ENCODE measurements at regions not wholly inside any gene's neighbourhood (a gene's known extent, or its start where the extent isn't known, plus 50 kb on each side); places are given as distances from the start of the nearest gene placed in this dataset.
"Not testable (repeated sequence)": the region's sequence is repeated elsewhere in the genome, so short reads cannot be mapped to it uniquely, and the experiment has no call there.

GRCh38 chr5:84961193-84961592, 576.5 kb upstream of the EDIL3 start:
- no peak for DNase-seq (ENCODE audit: low read depth)

DNA sequence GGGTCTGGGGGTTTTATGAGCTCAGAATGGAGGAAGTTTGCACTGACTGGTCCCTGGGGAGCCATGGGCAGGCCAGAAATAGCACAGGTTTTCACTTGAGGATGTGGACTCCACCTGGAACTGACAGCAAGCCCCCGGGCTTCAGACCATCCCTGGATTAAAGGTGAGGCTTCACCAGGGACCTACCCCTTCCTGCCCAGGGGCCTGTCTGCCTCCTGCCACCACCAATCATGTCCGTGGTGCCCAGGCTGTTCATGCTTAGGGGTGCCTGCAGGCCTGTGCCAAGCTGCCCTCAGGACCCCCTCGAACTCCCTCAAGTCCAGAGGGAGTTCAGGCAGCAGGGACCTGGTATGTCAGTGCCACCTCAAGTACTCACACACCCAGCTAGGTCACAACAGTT, 577.2 kb upstream of the EDIL3 start:
- no peak for DNase-seq (ENCODE audit: low read depth)

- DNase-seq (ENCODE audit: low read depth) = no peak
These were observed 598.4 kb upstream of the EDIL3 start for GRCh38 chr5:84983093-84983492.

DNA sequence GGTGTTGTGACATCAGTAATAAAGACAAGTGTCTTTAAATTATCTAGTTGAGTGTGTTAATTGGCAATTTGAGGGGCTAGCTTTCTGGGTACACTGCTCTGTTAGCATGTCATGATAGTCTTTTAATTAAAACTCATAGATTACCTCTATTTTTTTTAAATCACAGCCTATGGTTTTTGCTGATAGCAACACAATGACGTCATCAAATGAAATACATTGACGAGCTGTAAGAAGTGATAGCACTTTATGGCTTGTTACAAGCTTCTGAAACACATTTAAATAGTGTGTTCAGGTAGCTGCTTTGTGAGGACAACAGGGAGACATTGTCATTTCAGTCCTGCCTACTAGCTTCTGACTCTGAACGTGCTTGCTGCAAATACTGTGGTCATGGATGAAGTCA, 600.5 kb upstream of the EDIL3 start:
- DNase-seq (ENCODE audit: low read depth) = no peak

GRCh38 chr5:84986688-84987087, 602.0 kb upstream of the EDIL3 start:
- no peak for DNase-seq (ENCODE audit: low read depth)

DNA sequence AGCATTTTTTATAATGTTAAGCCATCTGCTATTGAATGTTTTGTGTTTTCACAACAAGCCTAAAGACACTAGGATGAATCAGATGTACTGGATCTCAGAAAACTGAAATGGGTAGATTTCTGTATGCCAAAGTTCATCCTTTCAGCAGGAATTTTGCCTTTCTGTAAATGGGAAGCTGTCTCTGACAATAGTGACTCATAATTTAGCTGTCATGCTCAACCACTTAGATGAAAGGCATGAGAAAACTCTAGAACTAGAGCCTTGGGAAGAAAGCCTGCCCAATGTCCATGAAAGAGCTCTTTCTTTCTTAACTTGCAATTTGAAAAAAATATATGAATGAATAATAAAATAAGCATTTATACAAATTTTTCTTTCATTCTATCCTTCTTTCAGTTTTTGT, 616.0 kb upstream of the EDIL3 start:
- no peak for DNase-seq (ENCODE audit: low read depth)

- not testable (repeated sequence) for DNase-seq (ENCODE audit: low read depth)
These were observed 617.3 kb upstream of the EDIL3 start for GRCh38 chr5:85002026-85002425.

DNA sequence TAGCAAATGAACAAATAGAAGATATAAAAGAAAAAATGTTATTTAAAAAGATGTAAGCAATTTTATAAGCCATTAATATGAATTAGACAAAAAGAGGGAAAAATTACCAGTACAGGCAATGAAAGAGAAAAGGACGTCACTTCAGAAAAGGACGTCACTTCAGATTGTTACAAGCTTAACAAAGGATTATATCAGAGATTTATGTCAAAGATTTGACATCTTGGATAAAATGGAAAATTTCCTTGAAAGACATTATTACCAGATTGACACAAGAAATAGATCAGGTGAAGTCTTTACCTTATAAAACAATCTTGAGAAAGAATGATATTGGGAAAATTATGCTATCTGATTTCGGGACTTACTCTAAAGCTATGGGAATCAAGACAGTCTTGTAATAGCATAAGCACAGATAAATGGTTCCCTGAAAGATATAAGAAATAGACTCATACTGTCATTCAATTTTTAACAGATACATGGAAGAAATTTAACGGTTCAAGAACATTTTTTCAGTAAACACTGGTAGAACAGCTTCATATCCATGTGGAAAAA, 625.4 kb upstream of the EDIL3 start:
- DNase-seq (ENCODE audit: low read depth) = no peak

- DNase-seq (ENCODE audit: low read depth) = no peak
These were observed 632.6 kb upstream of the EDIL3 start for GRCh38 chr5:85017261-85017660.

DNA sequence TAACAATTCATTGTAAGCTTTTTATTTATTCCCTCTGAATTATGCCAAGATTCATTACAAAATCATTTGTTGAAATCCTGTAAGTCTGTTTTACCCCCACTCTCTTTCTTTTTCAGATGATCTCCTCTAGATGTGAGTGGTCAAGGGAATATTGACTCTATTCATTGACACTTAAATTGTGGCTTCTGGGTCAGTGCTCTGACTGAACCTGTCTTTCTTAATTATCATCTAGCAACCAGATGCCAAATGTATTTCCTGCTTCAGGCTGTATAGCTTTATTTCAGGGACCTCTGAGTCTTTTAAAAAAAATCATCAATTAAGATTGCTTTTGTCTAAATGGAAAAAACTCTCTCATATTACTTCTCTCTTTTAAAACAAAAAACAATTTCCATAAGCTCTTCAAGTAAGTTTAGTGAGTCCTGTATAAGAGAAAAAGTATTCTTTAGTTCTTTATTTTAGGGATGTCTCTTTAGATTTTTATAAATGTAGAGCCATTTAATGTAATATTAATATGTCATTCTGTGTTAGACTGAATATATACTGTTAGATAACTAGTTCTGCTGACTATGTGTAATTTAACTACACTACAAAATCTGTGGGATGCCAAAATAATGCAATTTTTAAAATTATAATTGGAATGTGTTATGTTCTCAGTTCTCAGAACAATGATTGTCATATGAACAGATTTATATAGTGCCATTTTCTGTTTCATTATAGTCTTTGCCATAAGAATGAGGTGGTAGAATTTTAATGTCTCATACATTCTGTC, 645.8 kb upstream of the EDIL3 start:
- DNase-seq (ENCODE audit: low read depth) = no peak

DNA sequence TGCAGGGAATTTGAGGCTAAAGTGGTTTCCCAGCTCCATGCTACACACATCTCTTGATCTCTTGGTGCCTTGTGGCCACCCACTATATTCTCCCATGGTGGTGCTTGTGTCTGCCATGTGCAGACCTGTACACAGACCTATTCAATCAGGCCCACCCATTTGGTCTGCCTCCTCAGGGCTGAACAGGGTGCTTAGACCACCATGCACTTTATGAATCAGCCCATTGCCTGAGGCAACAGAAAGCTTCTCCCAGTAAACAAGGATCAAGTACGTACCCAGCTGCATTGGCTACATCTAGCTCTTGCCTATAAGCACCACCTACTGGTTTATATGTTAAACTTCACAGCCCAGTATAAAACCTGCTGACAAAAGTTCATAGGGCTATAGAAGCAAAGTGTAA, 664.3 kb upstream of the EDIL3 start:
- DNase-seq (ENCODE audit: low read depth) = peak; percentile 4

DNA sequence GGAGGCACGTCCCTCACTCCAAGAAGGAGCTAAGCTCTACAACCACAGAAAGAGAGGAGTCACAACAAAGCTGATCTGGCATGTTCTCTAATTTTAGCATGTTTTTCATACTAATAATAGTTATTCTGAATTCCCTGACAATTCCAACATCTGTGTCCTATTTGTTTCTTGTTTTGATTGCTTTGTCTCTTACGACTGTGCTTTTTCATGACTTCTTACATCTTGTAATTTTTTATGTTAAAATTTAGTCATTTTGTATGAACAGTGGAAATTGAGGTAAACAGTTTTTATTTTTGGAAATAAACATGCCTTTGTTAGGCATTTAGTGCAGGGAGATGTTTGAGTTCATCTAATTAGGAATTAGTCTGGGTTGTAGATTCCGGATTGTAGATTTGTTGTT, 668.1 kb upstream of the EDIL3 start:
- no peak for DNase-seq (ENCODE audit: low read depth)

DNA sequence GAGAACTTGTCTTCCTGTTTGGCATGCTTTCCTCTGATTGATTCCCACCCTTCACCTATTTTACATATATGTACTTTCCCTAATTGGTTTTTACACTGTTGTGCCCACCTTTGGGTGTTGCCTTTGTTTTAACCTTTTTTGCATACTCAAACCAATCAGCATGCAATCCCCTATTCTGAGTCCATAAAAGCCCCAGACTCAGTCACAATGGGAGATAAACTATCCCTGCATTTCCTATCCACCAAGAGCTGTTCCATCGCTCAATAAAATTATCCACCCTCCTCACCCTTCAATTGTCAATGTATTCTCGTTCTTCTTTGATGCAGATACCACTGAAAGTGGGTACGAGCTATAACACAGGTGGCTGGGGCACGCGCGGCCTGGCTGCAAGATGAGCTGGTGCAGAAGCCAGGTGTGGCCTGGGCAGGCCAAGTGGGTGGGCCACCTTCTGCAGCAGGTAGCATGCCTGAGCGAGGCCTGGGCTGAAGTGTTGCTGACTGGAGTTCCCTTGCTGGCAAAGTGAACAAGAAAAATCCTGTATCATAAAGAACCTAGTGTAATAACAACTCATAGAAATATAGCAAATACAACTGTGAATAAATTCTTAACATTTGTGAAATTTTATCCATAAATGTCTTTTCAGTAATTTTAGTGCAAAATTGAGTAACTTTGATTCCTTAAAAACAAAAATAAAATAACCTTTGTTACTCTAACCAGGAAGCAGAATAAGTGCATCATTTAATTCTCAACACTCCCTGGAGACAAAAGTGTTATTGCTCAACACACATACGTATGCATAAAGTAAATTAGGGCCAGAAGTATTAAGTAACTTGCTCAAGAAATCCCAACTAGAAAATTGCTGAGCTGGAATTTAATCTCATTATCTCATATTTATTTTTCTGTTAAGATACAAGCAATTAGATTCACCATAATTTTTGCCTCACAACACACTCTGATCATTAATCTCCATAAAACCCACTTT, 685.3 kb upstream of the EDIL3 start:
- DNase-seq (ENCODE audit: low read depth) = no peak

GRCh38 chr5:85077581-85077980, 692.9 kb upstream of the EDIL3 start:
- DNase-seq (ENCODE audit: low read depth) = no peak

- DNase-seq (ENCODE audit: low read depth) = no peak
These were observed 711.7 kb upstream of the EDIL3 start for GRCh38 chr5:85096421-85096820.

- no peak for DNase-seq (ENCODE audit: low read depth)
These were observed 723.8 kb upstream of the EDIL3 start for GRCh38 chr5:85108471-85108870.

DNA sequence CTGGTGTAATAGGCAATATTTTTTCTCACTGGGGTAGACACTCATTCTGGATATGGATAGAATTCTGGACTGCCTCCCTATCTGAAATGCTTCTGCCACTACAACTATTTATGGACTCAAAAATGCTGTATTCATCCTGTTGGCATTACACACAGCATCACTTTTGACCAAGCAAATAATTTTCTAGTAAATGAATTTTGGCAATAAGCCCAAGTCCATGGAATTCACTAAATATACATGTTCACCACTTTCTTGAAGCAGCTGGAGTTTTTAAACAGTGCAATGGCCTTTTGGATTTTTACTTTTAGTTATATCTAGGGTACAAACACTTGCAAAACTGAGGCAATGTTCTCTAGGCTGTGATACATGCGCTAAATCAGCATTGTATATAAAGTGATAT, 724.9 kb upstream of the EDIL3 start:
- DNase-seq (ENCODE audit: low read depth) = no peak

DNA sequence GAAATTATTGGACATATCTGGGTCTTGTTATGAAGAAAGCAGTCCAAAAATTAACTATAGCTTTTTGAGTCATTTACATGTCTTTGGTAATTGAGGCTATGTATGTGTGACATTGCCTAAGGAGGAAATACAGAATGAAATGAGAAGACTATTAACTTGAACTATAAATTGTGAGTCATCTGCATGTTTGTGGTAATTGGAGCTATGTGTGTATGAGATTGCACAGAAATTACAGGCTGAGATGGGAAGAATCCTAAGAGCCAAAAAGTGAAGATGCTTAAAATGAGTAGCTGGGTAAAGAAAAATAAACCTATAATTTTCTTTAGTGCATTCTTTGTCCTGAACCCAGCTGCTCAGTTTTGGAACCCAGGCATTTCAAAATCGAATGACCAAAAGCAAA, 747.6 kb upstream of the EDIL3 start:
- DNase-seq (ENCODE audit: low read depth) = no peak

DNA sequence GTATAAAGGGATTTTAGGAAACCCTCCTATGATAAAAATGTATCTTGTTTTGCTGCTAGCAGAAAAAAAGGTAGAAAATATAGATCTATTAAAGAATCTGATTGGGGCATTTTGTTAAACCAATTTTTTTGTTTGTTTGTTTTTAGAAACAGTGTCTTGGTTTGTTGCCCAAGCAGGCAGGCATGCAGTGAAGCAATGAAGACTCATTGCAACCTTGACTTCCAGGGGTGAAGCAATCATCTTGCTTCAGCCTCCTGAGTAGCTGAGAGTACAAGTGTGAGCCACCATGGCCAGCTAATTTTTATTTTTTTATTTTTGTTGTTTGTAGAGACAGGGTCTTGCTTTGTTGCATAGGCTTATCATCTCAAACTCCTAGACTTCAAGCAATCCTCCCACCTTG, 755.8 kb upstream of the EDIL3 start:
- DNase-seq (ENCODE audit: low read depth) = no peak

DNA sequence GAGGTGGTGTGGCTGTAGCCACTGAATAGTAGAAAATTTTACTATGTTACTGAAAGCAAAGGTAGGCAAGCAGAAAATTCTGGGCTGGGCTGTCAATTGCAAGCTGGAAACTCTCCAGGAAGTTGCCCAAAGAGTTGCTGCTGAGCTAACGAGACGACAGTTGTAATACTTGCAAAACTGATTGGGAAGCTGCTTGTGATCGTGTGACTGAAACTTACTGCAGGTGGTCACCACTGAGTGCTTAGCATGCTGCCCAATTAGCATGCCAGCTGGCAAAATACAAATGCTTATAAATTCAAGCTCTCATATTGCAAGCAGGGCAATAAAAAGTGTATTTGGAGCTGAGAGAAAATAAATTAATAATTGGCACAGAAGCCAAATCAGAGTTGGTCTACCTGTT, 758.5 kb upstream of the EDIL3 start:
- no peak for DNase-seq (ENCODE audit: low read depth)

GRCh38 chr5:85148701-85149100, 764.0 kb upstream of the EDIL3 start:
- DNase-seq (ENCODE audit: low read depth) = no peak

DNA sequence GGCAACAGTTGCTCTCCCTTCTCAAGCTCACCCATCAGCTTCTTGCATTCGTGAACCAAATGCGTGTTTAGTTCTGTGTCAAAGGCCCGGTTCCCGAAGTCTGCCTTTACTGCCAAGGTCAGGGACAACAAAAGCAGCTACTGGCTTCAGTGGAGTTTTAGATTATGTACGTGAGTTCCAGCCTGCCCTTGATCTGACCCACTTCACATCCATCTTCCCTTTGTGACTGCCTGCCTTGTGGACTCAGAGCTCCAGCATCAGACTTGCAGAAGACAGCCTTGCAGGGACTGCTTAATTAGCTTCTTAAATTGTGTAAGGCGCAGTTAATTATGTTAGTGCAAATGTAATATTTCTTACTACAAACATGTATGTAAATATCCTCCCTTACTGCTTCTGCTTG, 774.7 kb upstream of the EDIL3 start:
- DNase-seq (ENCODE audit: low read depth) = no peak

DNA sequence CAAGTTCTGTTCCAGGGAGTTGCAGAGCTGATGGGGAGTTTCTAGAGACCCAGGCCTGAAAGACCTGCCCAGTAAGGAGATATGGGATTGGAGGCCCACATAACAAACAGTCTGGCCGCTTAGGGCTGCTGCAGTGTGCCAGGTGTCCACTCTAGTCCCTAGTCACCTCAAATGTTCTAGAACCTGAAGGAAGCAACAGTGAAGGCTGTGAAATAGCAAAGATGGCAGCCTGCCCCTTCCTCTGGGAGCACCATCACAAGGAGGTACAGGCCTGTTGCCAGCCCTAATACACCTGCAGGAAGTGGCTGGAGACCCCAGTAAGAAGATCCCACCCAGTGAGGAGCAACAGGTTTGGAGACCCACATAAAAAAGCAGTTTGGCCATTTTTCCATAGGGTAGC, 783.8 kb upstream of the EDIL3 start:
- DNase-seq (ENCODE audit: low read depth) = no peak
